Activated T-cell treated with anti-CD3 and anti-CD28 coated beads for 48 hours (primary cell): ENCODE measurements at regions not wholly inside any gene's neighbourhood (a gene's known extent, or its start where the extent isn't known, plus 50 kb on each side); places are given as distances from the start of the nearest gene placed in this dataset.
A peak's percentile ranks its signal among the peaks of the same experiment; 100 is the strongest.
"Not testable (repeated sequence)": the region's sequence is repeated elsewhere in the genome, so short reads cannot be mapped to it uniquely, and the experiment has no call there.

Experiments
- DNase-seq: peaks from one replicate; pipeline ENCODE4 v3.0.0-alpha.2; 2020; ENCODE audit warnings: low read depth

DNA sequence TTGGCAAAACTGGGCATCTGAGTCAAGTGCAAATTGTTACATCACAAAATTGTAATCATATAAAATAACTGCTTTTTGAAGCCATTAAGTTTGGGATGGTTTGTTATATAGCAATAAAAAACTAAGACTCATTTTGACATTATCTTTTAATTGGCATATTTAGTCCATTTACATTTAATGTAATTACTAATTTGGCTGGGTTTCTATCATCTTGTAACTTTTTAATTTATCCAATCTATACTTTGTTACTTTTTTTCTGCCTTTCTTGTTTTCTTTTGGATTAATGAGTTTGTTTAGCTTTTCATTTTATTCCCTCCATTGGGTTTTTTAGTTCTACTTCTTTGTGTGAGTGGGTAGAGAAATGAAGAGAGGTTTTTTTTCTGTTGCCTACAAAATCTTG lies 76.3 kb downstream of the DRAM2 start:
- no peak for DNase-seq

DNA sequence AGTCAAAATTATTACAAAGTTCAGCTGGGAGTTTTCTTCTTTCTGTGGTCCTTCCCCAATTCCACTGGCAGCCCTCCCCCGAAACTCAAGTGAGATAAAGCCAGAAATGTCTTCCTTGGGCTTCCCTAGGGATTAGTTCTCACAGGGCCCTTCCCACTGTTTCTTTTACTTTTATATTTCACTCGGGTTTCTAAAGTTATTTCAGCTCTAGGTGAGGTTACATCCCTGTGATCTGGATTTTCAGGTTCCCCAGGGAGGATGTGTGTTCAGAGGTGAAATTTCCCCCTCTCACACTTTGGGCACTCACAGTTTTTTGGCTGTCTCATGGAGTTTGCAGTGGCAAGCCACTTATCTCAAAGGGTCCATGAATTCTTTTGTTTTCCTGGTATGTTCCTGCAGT lies 77.3 kb downstream of the DRAM2 start:
- no peak for DNase-seq

DNA sequence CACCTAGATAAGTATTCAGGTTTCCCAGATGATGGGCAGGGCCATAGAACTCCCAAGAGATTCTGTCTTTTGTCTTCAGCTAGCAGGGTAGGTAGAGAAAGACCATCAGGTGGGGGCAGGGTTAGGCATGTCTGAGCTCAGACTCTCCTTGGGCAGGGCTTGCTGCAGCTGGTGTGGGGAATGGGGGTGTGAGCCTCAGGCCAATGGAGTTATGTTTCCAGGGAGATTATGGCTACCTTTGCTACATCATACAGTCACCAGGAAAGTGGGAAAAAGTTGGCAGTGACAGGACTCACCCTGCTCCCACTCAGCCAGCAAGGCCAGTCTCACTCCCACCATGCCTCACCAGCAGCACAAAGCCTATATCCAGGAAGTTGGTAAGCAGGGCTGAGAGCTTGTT lies 77.8 kb downstream of the DRAM2 start:
- no peak for DNase-seq

DNA sequence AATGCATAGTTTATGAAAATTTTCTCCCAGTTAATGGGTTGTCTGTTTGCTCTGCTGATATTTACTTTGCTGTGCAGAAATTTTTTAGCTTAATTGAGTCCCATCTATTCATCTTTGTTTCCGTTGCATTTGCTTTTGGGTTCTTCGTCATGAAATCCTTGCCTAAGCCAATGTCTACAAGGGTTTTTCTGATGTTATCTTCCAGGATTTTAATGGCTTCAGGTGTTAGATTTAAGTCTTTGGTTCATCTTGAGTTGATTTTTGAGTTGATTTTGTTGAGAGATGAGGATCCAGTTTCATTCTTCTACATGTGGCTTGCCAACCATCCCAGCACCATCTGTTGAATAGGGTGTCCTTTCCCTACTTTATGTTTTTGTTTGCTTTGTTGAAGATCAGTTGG lies 85.2 kb downstream of the DRAM2 start:
- no peak for DNase-seq

DNA sequence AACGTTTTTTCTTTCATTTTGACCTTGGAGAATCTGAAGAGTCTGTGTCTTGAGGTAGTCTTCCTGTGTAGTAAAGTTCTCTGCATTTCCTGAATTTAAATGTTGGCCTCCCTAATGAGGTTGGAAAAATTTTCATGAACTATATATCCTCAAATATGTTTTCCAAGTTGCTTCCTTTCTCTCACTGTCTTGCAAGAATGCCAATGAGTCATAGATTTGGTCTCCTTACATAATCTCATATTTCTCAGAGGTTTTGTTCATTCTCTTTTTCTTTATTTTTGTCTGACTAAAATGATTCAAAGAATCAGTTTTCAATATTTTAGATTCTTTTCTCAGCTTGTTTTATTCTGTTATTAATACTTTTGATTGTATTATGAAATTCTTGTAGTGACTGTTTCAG lies 87.6 kb downstream of the DRAM2 start:
- no peak for DNase-seq

DNA sequence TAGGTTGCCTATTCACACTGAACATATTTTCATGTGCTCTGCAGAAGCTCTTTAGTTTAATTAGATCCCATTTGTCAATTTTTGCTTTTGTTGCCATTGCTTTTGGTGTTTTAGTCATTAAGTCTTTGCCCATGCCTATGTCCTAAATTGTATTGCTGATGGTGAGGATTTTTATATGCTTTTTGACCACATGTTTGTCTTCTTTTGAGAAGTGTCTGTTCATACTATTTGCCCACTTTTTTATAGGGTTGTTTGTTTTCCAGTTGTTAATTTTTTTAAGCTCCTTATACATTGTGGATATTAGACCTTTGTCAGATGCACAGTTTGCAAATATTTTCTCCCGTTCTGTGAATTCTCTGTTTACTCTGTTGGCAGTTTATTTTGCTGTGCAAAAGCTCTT lies 84.5 kb upstream of the LRIF1 start:
- DNase-seq = not testable (repeated sequence)

DNA sequence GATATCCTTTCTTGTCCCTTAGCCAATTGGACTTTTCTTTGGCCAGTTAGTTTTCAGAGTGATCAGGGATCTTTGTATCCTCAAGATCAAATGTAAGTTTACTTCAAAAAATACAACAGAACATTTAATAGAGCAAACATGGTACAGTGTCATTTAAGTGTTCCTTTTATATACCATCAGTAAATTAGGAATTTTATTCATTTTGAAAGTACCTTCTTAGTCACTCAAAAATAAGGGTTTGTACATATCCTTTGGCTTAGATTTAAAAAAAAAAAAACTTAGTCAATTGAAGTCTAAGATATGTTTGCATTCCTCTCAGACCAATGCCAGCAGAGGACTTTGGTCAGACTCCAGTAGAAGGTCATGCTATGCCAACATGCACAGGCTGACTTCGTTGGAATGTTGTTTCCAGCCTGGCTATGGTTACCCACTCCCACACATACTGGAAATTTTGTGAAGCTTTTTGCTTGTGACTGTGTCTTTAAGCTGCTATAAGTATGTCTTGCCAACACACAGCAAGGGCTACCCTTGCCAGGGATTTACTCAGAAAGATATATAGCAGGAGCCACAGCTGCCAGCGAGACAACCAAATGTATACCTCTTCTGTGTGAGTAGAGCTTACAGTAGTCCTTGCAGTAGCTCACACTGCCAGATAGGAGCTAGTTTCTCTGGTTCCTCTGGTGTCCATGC lies 81.5 kb upstream of the LRIF1 start:
- no peak for DNase-seq

DNA sequence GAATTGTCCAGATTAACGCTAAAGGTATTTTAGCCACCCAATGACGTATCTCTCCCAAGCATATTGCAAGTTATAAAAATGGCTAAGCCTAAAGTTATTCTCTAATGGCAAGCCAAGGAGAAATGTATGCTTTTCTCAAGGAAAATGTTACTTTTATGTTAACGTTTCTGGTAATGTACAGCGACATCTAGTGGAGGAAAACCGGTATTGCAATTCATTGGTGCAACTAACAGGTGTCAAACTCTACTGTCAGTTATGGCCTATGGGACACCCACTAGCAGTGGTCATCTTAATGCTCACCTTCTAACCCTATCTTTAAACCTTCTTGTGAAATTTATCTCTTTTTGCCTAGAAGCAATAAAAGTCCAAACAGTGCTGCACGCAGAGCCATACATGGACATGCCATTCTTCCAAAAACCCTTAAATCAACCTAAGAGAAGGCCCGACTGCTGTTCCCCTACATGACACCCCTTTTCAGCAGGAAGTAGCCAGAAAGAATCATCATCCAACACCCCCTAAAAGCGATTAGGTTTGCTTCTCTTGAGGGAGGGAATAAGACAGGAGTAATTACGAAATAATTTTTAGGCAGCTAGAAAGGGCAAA lies 68.7 kb upstream of the LRIF1 start:
- no peak for DNase-seq

DNA sequence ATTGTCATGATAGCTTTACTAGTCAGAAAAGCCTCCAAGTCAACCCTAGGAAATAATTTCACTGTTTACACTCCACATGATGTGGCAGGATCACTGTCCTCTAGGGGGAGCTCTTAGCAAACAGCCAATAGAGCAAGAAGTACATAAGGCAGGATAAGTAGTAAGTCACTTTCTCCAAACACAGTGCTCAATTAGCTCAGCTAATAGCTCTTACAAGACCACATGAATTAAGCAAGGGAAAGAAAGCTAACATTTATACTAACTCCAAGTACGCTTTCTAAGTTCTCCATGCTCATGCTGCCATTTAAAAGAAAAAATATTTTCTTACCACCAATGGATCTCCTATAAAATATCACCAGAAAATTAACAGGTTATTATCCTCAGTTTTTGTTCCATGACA lies 66.9 kb upstream of the LRIF1 start:
- peak; percentile 14 for DNase-seq

DNA sequence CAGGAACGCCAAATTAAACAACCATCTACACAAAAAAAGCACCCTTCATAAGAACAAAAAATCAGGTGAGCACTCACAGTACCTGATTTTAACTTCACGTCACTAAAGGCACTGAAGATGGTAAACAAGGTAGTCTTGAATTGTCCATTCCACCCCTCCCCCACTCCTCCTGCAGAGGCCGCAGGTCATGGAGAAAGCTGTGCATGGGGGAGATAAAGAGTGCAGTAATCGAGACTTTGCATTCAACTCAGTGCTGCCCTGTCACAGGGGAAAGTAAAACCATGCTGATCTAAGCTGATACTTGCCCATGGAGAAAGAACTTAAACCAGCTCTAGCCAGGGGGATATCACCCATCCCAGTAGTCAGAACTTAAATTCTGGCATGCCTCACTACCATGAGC lies 61.4 kb upstream of the LRIF1 start:
- no peak for DNase-seq

DNA sequence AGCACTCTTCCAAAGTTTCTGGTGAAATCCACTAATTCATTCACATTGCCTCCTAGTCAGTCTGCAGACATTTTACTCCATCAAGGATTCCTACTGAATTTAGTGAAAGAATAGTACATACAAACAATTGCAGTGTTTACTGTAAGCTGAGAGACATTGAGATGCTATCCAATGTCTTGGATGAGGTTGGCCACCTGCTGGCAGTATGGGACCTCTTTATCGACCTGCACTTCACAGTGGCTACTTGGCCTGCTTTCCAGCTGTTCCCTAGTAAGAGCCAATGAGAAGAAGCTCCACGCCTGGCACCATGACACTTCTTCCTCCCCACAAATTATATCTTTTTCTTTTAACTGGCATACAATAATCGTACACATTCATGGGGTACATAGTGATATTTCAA lies 51.5 kb upstream of the LRIF1 start:
- DNase-seq = no peak
